OCI-LY3 (cell line): ENCODE measurements at regions not wholly inside any gene's neighbourhood (a gene's known extent, or its start where the extent isn't known, plus 50 kb on each side); places are given as distances from the start of the nearest gene placed in this dataset.

ENCODE experiments used
- CTCF ChIP-seq: fragments of 200-600, 300-600 bp; sonication (generic); IDR thresholded peaks from 2 replicates; pipeline ENCODE4 v1.5.1; 2014; ENCODE audit warnings: antibody characterized with exemption, low read length, low read depth
- EZH2phosphoT487 ChIP-seq: fragments of 200-600 bp; shearing (Covaris generic); IDR thresholded peaks from 2 replicates; pipeline ENCODE4 v1.6.1; 2018; ENCODE audit warnings: antibody characterized with exemption, mixed run types, low read depth

- TF ChIP-seq CTCF = no peak
- no peak for TF ChIP-seq EZH2phosphoT487
These were observed 80.8 kb upstream of the GNAQ start for GRCh38 chr9:78112406-78112805.
